GM19463 (cell line): ENCODE measurements at regions not wholly inside any gene's neighbourhood (a gene's known extent, or its start where the extent isn't known, plus 50 kb on each side); places are given as distances from the start of the nearest gene placed in this dataset.
"Not testable (repeated sequence)": the region's sequence is repeated elsewhere in the genome, so short reads cannot be mapped to it uniquely, and the experiment has no call there.

Experiments used
- ATAC-seq: cut with Tn5 transposase; IDR thresholded peaks from one replicate; pipeline ENCODE4 v1.9.1; 2021; ENCODE audit warnings: mild to moderate bottlenecking, moderate library complexity; ENCODE audit not compliant: unreplicated experiment

DNA sequence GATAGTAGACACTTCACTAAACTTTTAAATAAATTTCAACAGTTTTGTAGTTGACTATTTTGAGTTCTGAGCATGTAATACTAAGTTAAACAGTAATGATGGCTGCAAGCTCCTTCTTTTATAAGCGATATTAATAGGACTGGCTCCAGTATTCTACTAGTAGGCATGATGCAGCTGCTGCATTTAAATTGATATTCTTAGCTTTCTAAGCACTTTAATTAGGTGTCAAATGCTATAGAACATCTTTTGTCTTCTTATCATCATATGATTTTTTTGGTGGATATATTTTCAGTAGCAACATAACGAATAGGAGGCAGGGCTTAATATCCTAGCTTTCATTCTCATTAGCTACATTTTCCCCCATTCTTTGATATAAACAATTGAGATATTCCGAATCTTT is 141.1 kb downstream of the FBXO4 start:
- no peak for ATAC-seq

DNA sequence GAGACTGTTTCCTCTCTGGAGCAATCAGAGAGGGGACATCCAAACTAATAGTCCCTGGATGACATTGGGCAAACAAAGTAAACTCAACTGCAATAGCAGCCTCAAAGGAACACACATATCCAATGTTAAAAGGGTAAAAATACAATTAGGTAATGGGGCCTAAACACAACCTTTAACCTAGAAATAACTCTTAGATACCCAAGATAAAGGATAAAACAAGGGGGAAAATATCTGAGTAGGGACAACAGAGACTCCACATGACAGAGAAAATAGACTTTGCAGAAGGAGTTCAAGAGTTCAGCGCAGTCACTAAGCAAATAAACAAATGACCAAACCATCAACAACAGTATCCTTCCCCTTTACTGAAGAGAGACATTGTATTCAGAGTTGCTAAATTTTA is 149.3 kb downstream of the FBXO4 start:
- no peak for ATAC-seq

DNA sequence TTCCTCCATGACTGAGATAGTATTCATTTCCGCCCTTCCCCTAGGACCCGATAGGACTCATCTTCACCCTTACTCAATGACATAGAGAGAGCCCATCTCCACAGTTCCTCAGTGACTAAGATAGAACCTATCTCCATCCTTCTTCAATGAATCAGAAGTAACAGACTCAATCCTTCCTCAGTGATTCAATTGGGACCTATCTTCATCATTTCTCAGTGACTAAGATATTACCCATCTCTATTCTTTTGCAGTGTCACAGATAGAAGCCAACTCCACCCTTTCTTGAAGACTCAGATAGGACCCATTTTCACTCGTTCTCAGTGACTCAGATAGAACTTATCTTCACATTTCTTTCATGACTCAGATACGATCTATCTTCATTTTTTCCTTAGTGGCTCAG is 164.6 kb downstream of the FBXO4 start:
- no peak for ATAC-seq

DNA sequence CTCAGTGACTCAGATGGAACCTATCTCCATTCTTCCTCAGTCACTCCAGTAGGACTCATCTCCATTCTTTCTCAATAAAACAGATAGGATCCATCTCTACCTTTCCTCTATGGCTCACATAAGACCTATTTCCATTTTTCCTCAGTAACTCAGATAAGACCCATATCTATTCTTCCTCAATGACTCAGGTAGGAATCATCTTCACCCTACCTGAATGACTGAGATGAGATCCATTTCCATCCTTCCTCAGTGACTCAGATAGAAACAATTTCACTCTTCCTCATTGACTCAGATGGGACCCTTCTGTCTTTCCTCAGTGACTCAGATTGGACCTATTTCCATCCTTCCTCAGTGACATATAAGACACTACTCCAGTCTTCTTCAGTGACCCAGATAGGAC is 165.1 kb downstream of the FBXO4 start:
- ATAC-seq, result no peak

DNA sequence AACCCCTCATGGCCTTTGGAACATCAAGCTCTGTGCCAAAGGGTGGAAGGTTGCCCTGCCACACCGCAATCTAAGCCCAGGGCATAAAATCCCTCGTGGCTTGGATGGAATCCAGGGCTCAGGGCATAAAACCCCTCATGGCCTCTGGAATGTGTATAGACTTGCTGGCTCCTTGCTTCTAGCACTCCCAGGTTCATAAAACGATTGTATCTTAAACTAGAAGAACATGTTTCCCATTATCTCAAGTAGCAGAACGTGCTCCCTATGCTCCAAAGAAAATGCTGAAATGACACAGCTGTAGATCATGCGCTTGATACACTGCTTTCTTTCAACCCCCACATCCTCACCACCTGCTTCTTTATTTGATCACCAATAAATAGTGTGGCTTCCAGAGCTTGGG is 174.8 kb downstream of the FBXO4 start:
- ATAC-seq, result not testable (repeated sequence)

DNA sequence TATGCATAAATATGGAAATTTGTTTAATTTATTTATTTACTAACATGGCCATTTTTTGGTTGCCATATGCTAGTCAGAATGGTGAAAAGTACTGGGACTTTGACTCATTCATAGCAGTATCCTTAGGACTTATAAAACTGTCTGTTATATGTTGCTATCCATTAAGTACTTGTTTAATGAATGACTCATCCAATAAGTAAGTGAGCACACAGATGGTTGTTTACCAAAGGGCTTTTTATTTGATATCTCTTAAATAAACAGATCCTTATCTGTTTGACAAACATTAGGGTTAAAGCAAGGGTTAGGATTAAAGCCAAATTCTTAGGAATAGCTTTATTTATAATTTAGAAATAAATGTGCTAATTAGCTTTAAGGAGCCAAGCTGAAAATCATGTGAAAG is 183.4 kb downstream of the FBXO4 start:
- ATAC-seq, result no peak

DNA sequence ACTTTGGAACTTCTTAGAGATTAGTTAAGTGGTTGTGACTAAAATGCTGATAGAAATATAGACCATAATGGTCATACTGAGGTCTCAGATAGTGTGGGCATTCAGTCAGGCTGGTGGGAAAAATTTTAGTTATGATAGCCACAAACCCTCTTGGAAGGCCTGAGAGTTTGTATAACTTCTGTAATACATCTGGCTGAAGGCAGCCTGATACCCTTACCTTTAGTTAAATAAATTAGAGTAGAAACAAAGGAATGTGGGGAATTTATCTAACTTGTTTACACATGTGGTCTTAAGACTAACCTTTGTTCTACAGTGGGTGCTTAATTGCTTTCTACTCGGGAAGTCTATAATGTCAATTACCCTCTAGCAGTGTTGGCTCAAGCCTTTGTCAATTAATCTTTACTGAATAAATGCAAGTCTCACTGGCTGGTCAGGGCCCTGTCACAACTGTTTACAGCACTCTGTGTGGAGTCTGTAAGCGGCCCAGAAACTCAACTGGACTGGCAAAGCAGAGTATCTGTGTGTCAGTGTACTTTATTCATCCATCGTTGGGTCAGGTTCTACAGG is 184.0 kb downstream of the FBXO4 start:
- ATAC-seq, result no peak

DNA sequence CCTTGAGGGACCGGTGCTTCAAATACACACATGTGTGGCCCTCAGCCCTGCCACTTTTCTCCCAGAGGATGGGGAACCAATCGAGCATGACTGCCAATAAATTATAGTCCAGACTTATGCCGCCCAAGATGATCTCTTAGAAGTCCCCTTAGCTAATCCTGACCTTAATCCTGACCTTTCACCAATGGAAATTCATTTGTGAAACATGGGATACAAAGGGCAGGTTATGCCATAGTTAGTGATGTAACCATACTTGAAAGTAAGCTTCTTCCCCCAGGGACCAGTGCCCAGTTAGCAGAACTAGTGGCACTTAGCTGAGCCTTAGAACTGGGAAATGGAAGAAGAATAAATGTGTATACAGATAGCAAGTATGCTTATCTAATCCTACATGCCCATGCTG is 190.6 kb downstream of the FBXO4 start:
- not testable (repeated sequence) for ATAC-seq

DNA sequence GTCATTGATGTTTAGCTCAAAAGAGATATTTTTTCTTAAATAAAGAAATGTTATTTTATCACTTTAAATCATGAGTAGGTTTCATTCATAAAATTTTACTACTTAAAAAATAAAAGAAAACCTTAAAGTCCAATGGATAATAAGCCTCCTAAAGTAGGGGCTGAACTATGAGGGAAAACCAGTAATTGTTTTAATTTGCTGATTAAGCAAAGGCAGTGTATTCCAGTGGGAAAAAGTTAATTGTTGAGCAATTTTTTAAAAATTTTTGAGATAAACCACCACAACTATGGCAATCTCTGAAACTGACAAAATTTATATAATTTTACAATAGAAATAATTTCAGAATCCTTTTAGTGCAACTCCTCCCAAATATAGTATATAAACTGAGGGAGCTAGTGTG is 195.0 kb downstream of the FBXO4 start:
- no peak for ATAC-seq

DNA sequence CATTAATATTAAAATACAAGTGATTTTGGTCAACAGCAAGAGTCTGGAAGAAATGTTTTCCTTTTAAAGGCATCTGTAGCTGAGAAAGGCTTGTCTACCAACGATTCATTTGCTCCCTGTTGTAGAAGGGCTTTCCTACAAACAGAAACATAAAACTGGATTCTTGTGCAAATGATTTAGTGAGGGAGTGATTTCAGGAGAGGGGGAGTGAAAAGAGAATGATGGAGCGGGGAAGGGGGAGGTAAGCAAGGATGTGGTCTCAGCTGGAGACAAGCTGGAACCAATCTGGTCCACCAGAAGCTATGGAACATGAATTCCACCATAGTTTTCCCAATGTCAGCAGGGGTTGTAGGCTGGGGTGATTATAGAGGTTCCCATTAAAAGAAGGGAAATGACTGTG is 196.3 kb downstream of the FBXO4 start:
- ATAC-seq, result no peak

DNA sequence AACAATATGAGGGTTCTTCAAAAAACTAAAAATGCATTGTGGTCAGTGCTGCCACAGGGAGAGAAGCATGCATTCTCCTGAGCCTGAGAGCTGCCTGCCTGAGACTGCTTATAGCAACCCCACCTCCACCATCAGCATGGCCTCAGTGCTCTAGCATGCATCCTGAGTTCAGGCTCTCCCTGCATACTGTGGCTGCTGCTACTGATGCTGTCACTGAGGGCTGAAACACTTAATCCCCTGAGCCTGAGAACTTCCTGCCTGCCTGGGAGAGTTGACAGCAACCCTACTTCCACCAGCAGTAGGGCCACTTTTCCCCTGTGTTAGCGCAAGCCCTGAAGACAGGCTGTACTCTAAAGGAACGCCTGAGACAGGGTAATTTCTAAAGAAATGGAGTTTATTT is 206.0 kb downstream of the FBXO4 start:
- ATAC-seq, result no peak

DNA sequence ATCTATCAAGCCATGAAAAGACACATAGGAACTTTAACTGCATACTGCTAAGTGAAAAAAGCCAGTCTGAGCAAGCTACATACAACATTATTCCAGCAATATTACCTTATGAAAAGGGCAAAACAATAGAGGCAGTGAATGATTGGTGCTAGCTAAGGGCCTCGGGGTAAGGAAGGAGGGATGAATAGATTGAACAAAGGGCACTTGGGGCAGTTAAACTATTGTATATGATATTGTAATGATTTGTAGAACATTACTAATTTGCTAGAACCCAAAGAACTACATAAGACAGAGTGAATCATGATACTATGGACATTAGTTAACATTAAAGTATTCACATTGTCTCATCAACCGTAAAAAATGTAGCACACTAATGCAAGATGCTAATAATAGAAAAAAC is 218.3 kb downstream of the FBXO4 start:
- no peak for ATAC-seq

DNA sequence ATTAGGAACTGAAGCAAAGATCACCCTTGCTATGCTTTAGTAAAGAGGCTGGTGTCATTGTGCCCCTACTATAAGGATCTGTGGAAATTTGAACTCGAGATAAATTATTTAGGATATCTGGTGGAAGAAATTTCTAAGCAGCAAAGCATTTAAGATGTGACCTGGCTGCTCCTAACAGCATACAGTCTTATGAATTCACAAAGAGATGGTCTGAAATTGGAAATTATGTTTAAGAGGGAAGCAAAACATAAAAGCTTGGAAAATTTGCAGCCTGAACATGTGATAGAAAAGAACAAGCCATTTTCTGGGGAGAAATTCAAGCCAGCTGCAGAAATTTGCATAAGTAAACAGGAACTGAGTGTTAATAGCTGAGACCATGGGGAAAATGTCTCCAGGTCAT is 223.7 kb downstream of the FBXO4 start:
- no peak for ATAC-seq

DNA sequence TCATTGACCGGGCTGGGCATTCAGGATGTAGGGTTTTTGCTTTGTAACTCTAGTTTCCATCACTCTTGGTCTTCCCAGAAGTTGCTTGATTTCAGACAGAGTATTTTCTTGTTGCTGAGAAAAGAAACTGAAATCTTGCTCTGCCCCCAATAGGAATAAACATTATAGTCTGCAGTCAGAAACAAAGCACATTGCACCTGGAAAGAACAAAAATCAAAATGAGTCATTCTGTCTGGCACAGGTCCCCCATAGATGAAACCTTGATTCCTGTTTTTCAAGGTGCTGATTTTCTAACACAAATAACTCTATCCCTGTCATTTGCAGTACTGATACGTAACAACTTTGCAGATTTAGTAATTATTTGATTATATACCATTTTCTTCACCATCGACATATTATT is 232.1 kb downstream of the FBXO4 start:
- no peak for ATAC-seq

DNA sequence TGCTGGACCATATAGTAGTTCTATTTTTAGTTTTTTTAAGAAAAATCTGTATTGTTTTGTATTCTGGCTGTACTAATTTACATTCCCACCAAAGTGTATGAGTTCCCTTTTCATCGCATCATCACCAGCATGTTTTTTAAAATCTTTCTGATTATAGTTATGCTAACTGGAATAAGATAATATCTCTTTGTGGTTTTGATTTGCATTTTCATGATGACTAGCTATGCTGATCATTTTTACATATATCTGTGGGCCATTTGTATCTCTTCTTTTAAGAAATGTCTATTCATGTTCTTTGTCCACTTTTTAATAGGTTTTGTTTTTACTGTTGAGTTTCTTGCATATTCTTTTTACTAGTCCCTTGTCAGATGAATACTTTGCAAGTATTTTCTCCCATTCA is 238.0 kb downstream of the FBXO4 start:
- no peak for ATAC-seq

DNA sequence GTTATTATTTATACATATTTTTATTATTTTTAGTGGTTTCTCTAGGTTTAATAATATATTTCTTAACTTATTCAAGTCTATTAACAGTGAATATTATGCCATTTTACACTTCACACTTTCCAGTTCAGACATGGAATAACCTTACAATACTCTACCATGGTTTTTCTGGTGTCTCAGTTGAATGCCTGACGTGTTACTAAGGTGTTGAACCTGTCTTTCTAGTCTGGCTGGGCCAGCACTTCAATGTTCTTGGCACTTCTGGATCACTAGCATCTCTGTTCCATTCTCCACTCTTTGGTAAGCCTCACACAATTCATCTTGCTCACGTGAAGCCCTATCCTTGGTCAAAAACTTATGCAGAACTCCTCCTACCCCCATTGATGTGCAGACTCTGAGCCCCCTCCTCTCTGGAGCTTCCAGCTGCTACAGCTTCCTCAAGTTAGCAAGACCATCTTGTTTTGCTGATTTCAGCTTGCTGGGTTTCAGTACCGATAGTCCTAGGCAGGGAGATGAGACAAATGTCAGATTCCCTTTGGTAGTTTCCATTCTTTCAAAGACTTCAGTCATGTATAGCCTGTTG is 243.1 kb downstream of the FBXO4 start:
- no peak for ATAC-seq

DNA sequence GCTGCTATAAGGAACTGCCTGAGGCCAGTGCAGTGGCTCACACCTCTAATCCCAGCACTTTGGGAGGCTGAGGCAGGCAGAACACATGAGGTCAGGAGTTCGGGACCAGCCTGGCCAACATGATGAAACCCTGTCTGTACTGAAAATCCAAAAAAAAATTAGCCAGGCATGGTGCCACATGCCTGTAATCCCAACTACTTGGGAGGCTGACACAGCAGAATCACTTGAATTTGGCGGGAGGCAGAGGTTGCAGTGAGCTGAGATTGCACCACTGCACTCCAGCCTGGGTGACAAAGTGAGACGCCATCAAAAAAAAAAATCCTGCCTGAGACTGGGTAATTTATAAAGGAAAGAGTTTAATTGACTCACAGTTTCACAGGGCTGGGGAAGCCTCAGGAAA is 247.1 kb upstream of the GHR start:
- not testable (repeated sequence) for ATAC-seq

DNA sequence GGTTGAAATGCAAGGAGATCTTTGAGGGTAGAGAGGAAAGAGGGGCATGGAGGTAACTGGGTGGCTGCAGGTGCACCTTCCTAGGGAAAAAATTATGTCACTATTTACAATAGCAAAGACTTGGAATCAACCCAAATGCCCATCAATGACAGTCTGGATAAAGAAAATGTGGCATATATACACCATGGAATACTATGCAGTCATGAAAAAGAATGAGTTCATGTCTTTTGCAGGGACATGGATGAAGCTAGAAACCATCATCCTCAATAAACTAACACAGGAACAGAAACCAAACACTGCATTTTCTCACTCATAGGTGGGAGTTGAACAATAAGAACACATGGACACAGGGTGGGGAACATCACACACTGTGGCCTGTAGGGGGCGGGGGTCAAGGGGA is 243.4 kb upstream of the GHR start:
- ATAC-seq, result not testable (repeated sequence)

DNA sequence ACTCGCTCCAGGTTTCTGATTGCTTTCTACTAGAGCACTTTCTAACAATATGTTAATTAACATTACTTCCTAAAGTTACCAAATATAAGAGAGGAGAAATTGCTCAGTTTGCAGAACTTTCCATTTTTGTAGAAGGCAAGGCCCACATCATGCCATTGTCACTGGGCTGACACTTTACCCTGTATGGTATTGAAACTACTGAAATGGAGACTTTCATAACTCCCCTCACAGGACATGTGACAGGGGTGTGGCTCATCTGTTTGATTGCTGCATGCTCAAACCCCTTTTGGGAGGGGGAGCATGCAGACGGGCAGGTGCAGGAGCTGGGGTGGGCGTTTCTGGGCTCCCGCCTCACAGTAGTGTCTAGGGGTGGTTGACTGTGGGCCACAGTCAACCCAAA is 206.3 kb upstream of the GHR start:
- no peak for ATAC-seq

DNA sequence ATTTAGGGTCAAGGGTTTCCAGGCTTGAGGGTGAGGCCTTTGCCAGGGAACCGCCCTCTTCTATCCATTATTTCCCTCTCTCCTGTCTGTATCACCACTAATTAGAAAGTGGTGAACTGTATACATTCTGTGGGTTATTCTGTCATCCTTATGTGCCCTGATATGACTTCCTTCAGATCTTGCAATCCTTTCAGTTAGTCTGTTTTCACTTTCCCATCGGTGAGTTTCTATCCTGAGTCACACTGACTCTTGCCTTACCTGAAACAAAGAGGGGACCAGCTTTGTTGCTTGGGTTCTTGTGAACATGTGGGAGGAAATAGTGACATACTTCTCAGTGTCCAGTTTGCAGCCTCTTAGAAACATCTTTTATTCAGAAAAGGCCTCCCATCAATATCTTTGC is 205.4 kb upstream of the GHR start:
- ATAC-seq, result no peak

DNA sequence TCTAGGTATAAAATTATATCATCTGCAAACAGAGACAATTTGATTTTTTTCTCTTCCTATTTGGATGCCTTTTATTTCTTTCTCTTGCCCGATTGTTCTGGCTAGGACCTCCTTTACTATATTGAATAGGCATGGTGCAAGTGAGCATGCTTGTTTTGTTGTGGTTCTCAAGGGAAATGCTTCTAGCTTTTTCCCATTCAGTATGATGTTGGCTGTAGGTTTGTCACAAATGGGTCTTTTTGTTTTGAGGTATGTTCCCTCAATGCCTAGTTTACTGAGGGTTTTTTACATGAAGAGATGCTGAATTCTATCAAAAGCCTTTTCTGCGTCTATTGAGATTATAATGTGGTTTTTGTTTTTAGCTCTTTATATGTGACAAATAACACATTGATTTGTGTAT is 198.2 kb upstream of the GHR start:
- no peak for ATAC-seq

DNA sequence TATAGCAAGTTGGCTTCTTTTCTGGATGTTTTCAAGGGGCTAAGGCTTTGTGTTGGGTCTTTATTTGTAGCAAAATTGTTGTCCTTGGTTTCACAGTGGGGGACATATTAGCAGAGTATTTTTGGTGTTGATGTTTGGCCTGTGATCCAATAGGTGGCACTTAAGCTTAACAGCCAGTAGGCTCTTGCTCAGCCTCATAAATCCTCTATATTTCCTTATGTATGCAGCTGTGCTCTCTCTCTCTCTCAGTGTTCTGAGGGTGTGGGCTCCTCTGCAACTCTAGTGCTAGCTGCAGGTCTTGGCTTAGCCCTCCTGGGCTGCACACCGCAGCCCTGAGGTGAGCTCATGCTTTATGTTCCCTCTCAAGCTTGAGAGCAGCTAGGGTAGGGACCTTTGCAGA is 195.0 kb upstream of the GHR start:
- ATAC-seq, result no peak

DNA sequence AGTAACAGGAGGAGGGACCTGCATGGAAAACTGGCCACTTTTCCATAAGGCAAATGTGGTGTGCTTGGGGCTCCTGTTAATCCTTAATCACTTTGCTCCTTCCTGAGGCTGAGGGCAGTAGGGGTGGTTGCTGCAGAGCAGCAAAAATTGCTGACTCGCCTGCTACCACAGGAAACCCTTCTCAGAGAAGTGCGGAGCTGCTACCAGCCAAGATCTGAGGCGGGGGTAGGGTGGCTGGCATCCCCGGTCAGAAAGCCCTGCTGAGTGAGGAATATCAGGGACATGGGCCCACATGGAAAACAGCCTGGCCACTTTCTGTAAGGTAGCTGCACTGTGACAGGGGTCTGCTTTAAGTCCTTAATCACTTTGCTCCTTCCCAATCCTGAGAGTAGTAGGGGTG is 192.4 kb upstream of the GHR start:
- no peak for ATAC-seq
